Left cardiac atrium (tissue), 4 donors: ENCODE measurements at regions not wholly inside any gene's neighbourhood (a gene's known extent, or its start where the extent isn't known, plus 50 kb on each side); places are given as distances from the start of the nearest gene placed in this dataset.
A peak's percentile ranks its signal among the peaks of the same experiment; 100 is the strongest.

Experiments used
- ATAC-seq, 2 donors: fragments of 200-7000 bp; cut with Tn5 transposase; one replicate each; pipeline ENCODE4 v1.9.1; 2020; ENCODE audit warnings: mild to moderate bottlenecking in 2 of 2, moderate library complexity in 2 of 2
- DNase-seq: peaks from one replicate; pipeline ENCODE4 v3.0.0-alpha.2; 2020
- intact Hi-C, 2 donors: fragments of 100-400 bp; cut with DNase I; formaldehyde crosslinking; loops; one replicate each; pipeline versions ENCODE4 v1.14.1 to v1.15.1; 2022 to 2023
- donor health status: DM: no; HTN: yes; CAD: no.
- donor health status: DM: no; HTN: yes; CAD: no; lungs with severe emphysema.
- donor health status: DM: yes; HTN: yes; CAD: no.
- donor health status: Dilated cardiomyopathy.

DNA sequence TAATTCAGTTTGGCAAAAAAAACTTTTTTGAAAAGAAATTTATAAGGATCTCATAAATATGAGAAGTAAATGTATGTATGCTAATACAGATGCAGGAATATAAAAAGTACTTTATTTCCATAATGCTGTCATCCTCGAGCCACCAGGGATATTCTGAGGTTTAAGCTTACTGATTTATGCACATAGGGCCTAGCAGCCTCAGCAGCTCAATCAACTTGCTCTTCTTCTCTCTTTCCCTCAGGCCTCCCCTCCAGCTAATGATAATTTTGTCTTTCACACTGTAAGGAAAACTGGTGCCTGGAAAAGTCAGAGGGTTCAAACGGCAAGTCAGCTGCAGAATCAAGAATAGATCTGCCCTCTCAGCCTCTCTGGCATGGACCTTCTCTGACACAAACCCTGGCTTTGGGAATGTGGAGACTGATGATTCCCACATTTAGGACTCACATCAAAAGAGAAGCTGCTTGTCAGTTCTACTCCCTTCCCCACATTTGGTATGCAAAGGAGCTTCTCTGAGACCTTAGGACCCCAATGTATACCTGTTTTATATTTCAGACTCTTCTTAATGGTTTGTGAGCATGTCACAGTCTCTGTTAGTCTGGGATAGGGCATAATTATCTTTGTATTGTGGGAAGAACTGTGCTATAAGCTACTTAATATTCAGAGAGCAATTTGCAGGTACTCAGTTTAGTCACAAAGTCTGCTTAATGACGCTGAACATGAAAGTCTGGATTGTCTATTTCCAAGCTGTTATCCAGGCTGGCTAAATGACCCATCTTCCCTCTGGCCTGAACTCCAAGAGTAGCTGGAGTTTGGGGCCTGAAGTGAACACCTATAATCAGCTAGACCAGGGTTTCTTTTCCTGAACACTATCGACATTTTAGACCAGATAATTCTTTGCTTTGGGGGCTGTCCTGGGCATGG is 52.1 kb upstream of the DIPK1A start:
- DNase-seq: no peak
- intact Hi-C loops: no loop called here
- no peak for ATAC-seq

DNA sequence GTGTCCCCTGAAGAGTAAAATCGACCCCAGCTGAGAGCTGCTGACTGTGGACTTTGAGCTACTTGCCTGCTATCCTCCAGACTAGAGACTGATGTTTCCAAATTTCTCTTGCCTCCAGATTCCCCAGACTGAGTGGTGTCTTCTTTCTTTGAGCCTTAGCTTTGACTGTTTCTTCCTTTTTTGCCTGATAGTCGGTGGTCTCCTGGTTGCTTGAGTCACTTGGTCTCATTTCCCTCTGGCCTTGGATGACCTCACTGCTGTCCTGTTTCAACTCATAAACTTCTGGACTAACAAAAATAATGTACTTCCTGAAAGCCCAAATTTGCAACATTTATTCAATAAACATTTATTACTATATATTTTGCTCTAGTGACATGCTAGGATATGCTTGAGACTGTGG is 52.9 kb upstream of the DIPK1A start:
- intact Hi-C loops: no loop called here
- no peak for ATAC-seq

GRCh38 chr1:93015590-93015989 is 54.3 kb upstream of the DIPK1A start:
- ATAC-seq (peak in 1 of 2 donors; percentile 50), DNase-seq (no peak)
- intact Hi-C loops: no loop called here

More for the DNA sequence above, 52.9 kb upstream of the DIPK1A start:
- no peak for DNase-seq

DNA sequence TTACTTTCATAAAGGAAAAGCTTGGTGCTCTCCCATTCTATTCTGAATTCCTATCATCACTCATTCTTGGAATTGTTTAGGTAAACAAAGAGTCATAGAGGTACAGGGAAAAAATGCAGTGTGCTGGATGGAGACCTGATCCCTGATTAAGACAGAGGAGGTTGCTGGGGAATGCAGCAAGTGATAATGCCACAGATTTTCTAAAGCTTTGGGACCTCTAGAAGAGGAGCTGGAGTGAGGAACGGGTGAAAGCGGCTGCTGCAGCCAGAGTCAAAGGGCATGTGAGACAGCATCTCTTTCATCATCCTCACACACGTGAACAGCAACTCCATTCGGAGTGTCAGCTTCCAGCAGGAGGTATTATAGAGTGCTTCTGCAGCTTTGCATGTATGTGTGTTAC is 54.9 kb upstream of the DIPK1A start:
- no peak for DNase-seq
- ATAC-seq: peak; percentile 41 to 44
- intact Hi-C loops: no loop called here

DNA sequence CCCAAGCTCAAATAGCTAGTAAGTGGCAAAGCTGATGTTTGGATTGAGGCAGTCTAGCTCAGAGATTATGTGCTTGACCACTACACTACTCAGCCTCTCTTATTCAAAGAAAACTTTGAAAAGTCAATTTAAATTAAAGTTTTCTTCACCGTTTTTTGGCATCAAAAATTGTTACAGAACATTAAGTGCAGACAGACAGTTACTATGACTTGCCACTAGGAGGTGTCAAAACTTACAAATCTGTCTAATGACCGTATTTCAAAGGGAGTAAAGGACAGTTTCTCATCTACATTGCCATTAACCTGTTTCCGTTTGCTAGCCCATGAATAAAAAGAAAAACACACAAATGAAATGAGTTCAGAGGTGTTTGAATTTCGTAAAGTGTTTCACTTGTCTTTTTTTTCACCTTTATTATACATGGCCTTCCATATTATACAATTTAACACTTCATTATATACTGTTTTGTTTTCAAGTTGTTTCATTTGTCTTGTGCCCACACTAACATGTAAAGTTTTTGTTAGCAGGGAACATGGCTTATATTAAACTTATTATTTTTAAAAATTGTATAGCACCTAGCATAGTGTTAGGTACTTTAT is 57.4 kb upstream of the MTF2 start:
- ATAC-seq (peak in 1 of 2 donors; percentile 57), DNase-seq (no peak)
- intact Hi-C loops: no loop called here

DNA sequence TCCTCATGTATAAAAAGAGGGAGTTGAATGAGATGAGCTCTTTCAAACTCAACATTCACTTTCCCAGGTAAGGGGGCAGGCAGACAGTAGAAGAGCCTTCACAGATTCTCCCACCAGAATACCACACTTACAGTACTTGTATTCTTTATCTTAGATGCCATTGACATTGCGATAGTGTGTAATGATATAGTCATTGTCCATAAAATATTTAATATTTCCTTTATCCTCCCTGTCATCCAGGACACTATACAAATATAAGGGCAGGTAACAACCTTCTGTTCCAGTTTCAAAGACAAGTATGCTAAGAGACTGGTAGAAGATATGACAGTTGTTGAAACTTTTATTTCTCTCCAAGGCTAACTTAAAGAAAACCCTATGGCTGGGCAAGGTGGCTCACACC is 56.5 kb upstream of the MTF2 start:
- DNase-seq (no peak), ATAC-seq (no peak)
- intact Hi-C loops: no loop called here

DNA sequence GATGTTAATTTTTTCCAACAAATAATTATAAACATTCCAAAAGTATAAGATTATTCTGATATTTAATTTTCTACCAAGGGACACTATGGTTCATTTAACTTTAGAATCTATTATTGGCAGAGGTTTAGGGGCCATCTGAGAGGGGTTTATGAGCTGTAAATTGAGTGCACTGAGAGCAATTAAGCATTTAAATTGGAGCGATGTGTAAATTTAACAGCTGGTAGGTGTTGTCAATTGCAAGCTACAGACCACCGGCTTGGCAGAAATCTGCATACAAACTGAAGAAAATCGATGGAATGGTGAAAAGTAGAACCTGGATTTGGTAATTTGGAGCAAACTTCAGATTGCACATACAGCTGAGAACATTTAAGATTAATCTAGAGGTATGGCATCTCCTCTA is 55.8 kb upstream of the MTF2 start:
- intact Hi-C loops: no loop called here
- no peak for ATAC-seq
- no peak for DNase-seq

DNA sequence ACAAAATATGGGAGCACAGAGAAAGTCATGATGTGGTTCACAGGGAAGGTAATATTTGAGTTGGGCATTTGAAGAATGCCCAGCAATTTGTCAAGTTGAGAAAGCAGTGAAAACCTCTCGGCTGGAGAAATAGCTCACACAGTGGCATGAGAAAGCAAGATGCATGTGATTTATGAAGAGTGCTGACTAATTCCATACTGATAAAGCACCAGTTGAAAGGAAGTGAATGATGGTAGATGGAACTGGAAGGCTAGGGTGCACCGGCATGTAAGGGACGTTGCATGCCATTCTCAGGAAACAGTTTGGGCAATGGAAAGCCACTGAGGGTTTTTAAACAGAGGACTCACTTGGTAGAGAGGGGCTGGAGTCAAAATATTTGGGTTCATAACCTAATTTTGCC is 53.5 kb upstream of the MTF2 start:
- DNase-seq (no peak), ATAC-seq (no peak)
- intact Hi-C loops: no loop called here

DNA sequence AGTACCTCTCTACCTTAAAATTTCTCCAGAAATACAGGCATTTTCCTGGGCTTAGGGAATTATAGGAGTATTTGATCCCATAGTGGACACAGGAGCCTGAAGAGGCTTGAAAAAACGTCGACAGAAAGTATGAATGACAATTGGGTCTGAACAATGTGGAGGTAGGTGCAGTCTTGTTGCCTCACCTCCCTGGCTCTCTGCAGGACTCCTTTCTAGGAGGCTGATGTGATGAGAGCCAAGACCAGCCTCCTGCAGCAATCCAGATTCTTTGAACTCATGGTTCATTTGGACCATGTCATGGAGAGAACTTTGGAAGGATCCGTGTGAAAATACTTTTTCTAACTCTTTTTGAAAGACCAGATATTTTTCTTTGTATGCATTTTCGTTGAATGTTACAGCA is 50.5 kb upstream of the MTF2 start:
- no peak for ATAC-seq
- intact Hi-C loops: no loop called here
- DNase-seq: no peak
